H1 (cell line): ENCODE measurements at regions not wholly inside any gene's neighbourhood (a gene's known extent, or its start where the extent isn't known, plus 50 kb on each side); places are given as distances from the start of the nearest gene placed in this dataset.

ENCODE experiments used
- BACH1 ChIP-seq: IDR thresholded peaks from 2 replicates; pipeline ENCODE4 v1.6.1; 2012; ENCODE audit warnings: low read length, improper control_type of control experiment
- BRCA1 ChIP-seq: IDR thresholded peaks from 2 replicates; pipeline ENCODE4 v1.6.1; 2012; ENCODE audit warnings: low read depth, low read length, improper control_type of control experiment
- CEBPB ChIP-seq: IDR thresholded peaks from 2 replicates; pipeline ENCODE4 v1.6.1; 2012; ENCODE audit warnings: low read depth, low read length
- EZH2 ChIP-seq: fragments of 200-600 bp; sonication (generic); IDR thresholded peaks from 2 replicates; pipeline ENCODE4 v1.7.1; 2012; ENCODE audit warnings: low read depth, mild to moderate bottlenecking, moderate library complexity, low read length, inconsistent platforms; ENCODE audit not compliant: severe bottlenecking
- GABPA ChIP-seq: IDR thresholded peaks from 2 replicates; pipeline ENCODE4 v1.6.1; 2011; ENCODE audit warnings: mild to moderate bottlenecking, low read length, moderate library complexity, borderline replicate concordance; ENCODE audit not compliant: insufficient read depth
- KDM5A ChIP-seq: fragments of 200-600 bp; IDR thresholded peaks from 2 replicates; pipeline ENCODE4 v1.7.1; 2012; ENCODE audit warnings: mild to moderate bottlenecking, low read length, inconsistent platforms, mixed read lengths
- POLR2AphosphoS5 ChIP-seq: IDR thresholded peaks from 2 replicates; pipeline ENCODE4 v1.6.1; 2011; ENCODE audit warnings: low read depth, low read length
- RXRA ChIP-seq: IDR thresholded peaks from 2 replicates; pipeline ENCODE4 v1.6.1; 2011; ENCODE audit warnings: low read depth, mild to moderate bottlenecking, low read length, moderate library complexity; ENCODE audit not compliant: insufficient read depth
- TF ChIP-seq, protein P1 (sequence below): fragments of 300-600 bp; sonication (generic); IDR thresholded peaks from 2 replicates; pipeline ENCODE4 v1.7.1; 2012; ENCODE audit warnings: low read length, moderate library complexity, mild to moderate bottlenecking, inconsistent platforms; ENCODE audit not compliant: insufficient replicate concordance
- TF ChIP-seq, protein P2 (sequence below): IDR thresholded peaks from 2 replicates; pipeline ENCODE4 v1.6.1; 2012; ENCODE audit warnings: low read length, inconsistent platforms

DNA sequence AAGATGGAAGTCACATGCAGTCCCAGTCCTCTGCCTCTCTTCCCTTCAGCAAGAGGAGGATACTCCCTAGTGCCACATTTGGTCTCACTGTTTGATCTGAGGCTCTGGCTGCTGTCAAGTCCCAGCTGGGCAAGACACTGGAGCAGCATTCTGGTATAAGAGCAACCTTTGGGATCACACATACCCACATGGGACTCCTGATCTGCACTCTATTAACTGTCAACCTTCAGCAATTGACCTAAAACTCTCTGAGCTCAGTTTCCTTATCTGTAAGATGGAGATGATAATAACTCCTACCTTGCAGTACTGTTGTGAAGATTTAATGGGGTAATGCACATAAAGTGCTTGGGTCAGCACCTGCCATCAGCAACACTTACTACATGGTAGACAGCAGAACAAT, 437.9 kb downstream of the PIK3R1 start (continued):
- TF ChIP-seq, protein P1, sequence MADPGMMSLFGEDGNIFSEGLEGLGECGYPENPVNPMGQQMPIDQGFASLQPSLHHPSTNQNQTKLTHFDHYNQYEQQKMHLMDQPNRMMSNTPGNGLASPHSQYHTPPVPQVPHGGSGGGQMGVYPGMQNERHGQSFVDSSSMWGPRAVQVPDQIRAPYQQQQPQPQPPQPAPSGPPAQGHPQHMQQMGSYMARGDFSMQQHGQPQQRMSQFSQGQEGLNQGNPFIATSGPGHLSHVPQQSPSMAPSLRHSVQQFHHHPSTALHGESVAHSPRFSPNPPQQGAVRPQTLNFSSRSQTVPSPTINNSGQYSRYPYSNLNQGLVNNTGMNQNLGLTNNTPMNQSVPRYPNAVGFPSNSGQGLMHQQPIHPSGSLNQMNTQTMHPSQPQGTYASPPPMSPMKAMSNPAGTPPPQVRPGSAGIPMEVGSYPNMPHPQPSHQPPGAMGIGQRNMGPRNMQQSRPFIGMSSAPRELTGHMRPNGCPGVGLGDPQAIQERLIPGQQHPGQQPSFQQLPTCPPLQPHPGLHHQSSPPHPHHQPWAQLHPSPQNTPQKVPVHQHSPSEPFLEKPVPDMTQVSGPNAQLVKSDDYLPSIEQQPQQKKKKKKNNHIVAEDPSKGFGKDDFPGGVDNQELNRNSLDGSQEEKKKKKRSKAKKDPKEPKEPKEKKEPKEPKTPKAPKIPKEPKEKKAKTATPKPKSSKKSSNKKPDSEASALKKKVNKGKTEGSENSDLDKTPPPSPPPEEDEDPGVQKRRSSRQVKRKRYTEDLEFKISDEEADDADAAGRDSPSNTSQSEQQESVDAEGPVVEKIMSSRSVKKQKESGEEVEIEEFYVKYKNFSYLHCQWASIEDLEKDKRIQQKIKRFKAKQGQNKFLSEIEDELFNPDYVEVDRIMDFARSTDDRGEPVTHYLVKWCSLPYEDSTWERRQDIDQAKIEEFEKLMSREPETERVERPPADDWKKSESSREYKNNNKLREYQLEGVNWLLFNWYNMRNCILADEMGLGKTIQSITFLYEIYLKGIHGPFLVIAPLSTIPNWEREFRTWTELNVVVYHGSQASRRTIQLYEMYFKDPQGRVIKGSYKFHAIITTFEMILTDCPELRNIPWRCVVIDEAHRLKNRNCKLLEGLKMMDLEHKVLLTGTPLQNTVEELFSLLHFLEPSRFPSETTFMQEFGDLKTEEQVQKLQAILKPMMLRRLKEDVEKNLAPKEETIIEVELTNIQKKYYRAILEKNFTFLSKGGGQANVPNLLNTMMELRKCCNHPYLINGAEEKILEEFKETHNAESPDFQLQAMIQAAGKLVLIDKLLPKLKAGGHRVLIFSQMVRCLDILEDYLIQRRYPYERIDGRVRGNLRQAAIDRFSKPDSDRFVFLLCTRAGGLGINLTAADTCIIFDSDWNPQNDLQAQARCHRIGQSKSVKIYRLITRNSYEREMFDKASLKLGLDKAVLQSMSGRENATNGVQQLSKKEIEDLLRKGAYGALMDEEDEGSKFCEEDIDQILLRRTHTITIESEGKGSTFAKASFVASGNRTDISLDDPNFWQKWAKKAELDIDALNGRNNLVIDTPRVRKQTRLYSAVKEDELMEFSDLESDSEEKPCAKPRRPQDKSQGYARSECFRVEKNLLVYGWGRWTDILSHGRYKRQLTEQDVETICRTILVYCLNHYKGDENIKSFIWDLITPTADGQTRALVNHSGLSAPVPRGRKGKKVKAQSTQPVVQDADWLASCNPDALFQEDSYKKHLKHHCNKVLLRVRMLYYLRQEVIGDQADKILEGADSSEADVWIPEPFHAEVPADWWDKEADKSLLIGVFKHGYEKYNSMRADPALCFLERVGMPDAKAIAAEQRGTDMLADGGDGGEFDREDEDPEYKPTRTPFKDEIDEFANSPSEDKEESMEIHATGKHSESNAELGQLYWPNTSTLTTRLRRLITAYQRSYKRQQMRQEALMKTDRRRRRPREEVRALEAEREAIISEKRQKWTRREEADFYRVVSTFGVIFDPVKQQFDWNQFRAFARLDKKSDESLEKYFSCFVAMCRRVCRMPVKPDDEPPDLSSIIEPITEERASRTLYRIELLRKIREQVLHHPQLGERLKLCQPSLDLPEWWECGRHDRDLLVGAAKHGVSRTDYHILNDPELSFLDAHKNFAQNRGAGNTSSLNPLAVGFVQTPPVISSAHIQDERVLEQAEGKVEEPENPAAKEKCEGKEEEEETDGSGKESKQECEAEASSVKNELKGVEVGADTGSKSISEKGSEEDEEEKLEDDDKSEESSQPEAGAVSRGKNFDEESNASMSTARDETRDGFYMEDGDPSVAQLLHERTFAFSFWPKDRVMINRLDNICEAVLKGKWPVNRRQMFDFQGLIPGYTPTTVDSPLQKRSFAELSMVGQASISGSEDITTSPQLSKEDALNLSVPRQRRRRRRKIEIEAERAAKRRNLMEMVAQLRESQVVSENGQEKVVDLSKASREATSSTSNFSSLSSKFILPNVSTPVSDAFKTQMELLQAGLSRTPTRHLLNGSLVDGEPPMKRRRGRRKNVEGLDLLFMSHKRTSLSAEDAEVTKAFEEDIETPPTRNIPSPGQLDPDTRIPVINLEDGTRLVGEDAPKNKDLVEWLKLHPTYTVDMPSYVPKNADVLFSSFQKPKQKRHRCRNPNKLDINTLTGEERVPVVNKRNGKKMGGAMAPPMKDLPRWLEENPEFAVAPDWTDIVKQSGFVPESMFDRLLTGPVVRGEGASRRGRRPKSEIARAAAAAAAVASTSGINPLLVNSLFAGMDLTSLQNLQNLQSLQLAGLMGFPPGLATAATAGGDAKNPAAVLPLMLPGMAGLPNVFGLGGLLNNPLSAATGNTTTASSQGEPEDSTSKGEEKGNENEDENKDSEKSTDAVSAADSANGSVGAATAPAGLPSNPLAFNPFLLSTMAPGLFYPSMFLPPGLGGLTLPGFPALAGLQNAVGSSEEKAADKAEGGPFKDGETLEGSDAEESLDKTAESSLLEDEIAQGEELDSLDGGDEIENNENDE: no peak
- TF ChIP-seq POLR2AphosphoS5: no peak
- TF ChIP-seq EZH2: no peak
- TF ChIP-seq CEBPB: no peak
- TF ChIP-seq GABPA: no peak
- TF ChIP-seq BACH1: no peak
- TF ChIP-seq RXRA: no peak
- TF ChIP-seq, protein P2, sequence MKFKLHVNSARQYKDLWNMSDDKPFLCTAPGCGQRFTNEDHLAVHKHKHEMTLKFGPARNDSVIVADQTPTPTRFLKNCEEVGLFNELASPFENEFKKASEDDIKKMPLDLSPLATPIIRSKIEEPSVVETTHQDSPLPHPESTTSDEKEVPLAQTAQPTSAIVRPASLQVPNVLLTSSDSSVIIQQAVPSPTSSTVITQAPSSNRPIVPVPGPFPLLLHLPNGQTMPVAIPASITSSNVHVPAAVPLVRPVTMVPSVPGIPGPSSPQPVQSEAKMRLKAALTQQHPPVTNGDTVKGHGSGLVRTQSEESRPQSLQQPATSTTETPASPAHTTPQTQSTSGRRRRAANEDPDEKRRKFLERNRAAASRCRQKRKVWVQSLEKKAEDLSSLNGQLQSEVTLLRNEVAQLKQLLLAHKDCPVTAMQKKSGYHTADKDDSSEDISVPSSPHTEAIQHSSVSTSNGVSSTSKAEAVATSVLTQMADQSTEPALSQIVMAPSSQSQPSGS: no peak
- TF ChIP-seq BRCA1: no peak
- no peak for TF ChIP-seq KDM5A
